ENCODE measurements at regions not wholly inside any gene's neighbourhood (a gene's known extent, or its start where the extent isn't known, plus 50 kb on each side); places are given as distances from the start of the nearest gene placed in this dataset.

- in situ Hi-C loops (cut with MboI; ENCODE audit: low pct_unique_long_range_greater_than_20kb, low sequenced_read_pairs, unreplicated experiment) = no loop called here
- DNase-seq (ENCODE audit: low spot score) = no peak
- no peak for TF ChIP-seq CTCF (IDR thresholded peaks at IDR 0.05; ENCODE audit: extremely low read depth, insufficient read depth, missing control alignments)
Measured at GRCh38 chr2:120940319-120940696, 204.6 kb downstream of the GLI2 start.

- in situ Hi-C loops (cut with MboI; ENCODE audit: low pct_unique_long_range_greater_than_20kb, low sequenced_read_pairs, unreplicated experiment) = no loop called here
- no peak for DNase-seq (ENCODE audit: low spot score)
- no peak for TF ChIP-seq CTCF (IDR thresholded peaks at IDR 0.05; ENCODE audit: extremely low read depth, insufficient read depth, missing control alignments)
Measured at GRCh38 chr2:120940726-120941256, 205.1 kb downstream of the GLI2 start.

- in situ Hi-C loops (cut with MboI; ENCODE audit: low pct_unique_long_range_greater_than_20kb, low sequenced_read_pairs, unreplicated experiment) = no loop called here
Measured at GRCh38 chr2:120941571-120942120, 206.0 kb downstream of the GLI2 start.

GRCh38 chr2:120942658-120943057, 207.0 kb downstream of the GLI2 start:
- no peak for DNase-seq (ENCODE audit: low spot score)
- in situ Hi-C loops (cut with MboI; ENCODE audit: low pct_unique_long_range_greater_than_20kb, low sequenced_read_pairs, unreplicated experiment) = no loop called here
- TF ChIP-seq CTCF (IDR thresholded peaks at IDR 0.05; ENCODE audit: extremely low read depth, insufficient read depth, missing control alignments) = no peak

More at GRCh38 chr2:120941571-120942120, 206.0 kb downstream of the GLI2 start:
- no peak for TF ChIP-seq CTCF (IDR thresholded peaks at IDR 0.05; ENCODE audit: extremely low read depth, insufficient read depth, missing control alignments)
- DNase-seq (ENCODE audit: low spot score) = no peak

GRCh38 chr2:120943403-120944034, 207.9 kb downstream of the GLI2 start:
- TF ChIP-seq CTCF (IDR thresholded peaks at IDR 0.05; ENCODE audit: extremely low read depth, insufficient read depth, missing control alignments) = no peak
- DNase-seq (ENCODE audit: low spot score) = no peak
- in situ Hi-C loops (cut with MboI; ENCODE audit: low pct_unique_long_range_greater_than_20kb, low sequenced_read_pairs, unreplicated experiment) = no loop called here

- in situ Hi-C loops (cut with MboI; ENCODE audit: low pct_unique_long_range_greater_than_20kb, low sequenced_read_pairs, unreplicated experiment) = no loop called here
- no peak for DNase-seq (ENCODE audit: low spot score)
- TF ChIP-seq CTCF (IDR thresholded peaks at IDR 0.05; ENCODE audit: extremely low read depth, insufficient read depth, missing control alignments) = no peak
Measured at GRCh38 chr2:120944575-120944974, 208.9 kb downstream of the GLI2 start.
